ENCODE measurements at regions not wholly inside any gene's neighbourhood (a gene's known extent, or its start where the extent isn't known, plus 50 kb on each side); places are given as distances from the start of the nearest gene placed in this dataset.

DNA sequence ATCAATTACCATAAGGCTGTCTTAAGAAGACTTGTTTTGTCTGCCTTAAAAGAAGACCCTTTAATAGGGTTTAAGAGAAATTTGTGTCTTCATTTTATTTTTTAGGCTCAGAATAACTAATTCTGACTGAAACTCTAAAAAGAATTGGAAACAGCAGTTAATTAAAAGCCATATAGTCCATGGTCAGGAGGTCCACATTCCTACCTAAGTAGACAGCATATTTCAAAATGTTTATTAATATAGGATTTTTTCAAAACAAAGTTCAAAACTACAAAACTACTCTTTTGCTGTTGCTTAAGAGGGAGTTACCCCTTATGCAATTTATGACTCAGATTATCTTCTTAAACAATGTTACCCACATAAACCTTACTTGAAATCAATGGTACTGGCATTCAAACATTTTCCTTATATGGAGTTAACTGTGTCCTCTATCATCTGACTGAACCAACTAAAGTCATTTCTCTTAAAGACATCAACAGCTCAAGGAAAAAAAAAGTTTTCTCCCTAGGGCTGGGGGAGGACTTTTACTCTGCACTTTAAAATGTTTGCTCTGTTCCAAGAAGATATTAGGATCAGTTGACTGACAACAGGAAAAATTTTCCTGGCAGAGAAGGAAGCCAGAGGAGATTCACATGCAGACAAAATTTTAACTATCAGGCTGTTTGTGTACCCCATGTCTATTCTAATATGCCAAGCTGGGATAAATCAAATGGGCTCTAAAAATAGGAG lies 56.8 kb upstream of the NANOGP8 start:
- no peaks in the 10 kb centered on the region for H3K27me3 ChIP-seq
- no peaks in the 10 kb centered on the region for H3K9me3 ChIP-seq (ENCODE audit: low read depth)
- no peaks in the 10 kb centered on the region for H3K79me2 ChIP-seq
- no peak overlapping the region for H2AFZ ChIP-seq
- peaks cover 11% of the 10 kb centered on the region for H3K4me1 ChIP-seq (ENCODE audit: insufficient read depth)
- DNase-seq (ENCODE audit: low spot score), result peak; percentile 36
- H3K9me2 ChIP-seq (replicated peaks; ENCODE audit: insufficient read depth), result no peaks in the 10 kb centered on the region
- TF ChIP-seq CTCF (IDR thresholded peaks at IDR 0.05; ENCODE audit: poor library complexity) (no peak), EZH2 (IDR thresholded peaks at IDR 0.05; ENCODE audit: borderline replicate concordance) (no peak), EZH2phosphoT487 (IDR thresholded peaks at IDR 0.05; ENCODE audit: low read depth, severe bottlenecking, unreplicated experiment) (no peak)
- H3K36me3 ChIP-seq (replicated peaks; ENCODE audit: insufficient read depth, low read depth), result no peaks in the 10 kb centered on the region
- no peaks in the 10 kb centered on the region for H4K20me1 ChIP-seq (ENCODE audit: insufficient read depth, poor library complexity, severe bottlenecking)
- H3K4me3 ChIP-seq, result no peak overlapping the region
- H3K4me2 ChIP-seq, result no peak overlapping the region
- H3K27ac ChIP-seq, result peak overlapping the region; percentile 36

DNA sequence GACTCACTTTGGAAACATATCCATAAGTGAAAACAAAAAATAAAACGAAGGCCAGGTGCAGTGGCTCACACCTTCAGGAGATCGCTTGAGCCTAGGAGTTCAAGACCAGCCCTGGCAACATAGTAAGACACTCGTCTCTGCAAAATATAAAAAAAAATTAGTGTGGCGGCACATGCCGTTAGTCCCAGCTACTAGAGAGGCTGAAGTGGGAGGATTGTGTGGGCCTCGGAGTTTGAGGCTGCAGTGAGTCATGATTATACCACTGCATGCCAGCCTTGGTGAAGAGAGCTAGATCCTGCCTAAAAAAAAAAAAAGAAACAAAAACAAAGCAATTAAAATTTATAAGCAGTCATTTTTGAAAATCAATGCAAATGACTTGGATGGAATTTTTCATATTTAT lies 54.7 kb upstream of the NANOGP8 start:
- no peak for TF ChIP-seq EZH2 (IDR thresholded peaks at IDR 0.05; ENCODE audit: borderline replicate concordance)
- no peak for TF ChIP-seq CTCF (IDR thresholded peaks at IDR 0.05; ENCODE audit: poor library complexity)
- TF ChIP-seq EZH2phosphoT487 (IDR thresholded peaks at IDR 0.05; ENCODE audit: low read depth, severe bottlenecking, unreplicated experiment), result no peak
- Histone ChIP-seq H2AFZ (no peak overlapping the region), H3K9me2 (replicated peaks; ENCODE audit: insufficient read depth) (no peaks in the 10 kb centered on the region), H3K9me3 (ENCODE audit: low read depth) (no peaks in the 10 kb centered on the region), H4K20me1 (ENCODE audit: insufficient read depth, poor library complexity, severe bottlenecking) (no peaks in the 10 kb centered on the region), H3K4me2 (no peak overlapping the region), H3K79me2 (no peaks in the 10 kb centered on the region), H3K4me1 (ENCODE audit: insufficient read depth) (peaks cover 11% of the 10 kb centered on the region), H3K27ac (no peak overlapping the region), H3K4me3 (no peak overlapping the region), H3K27me3 (no peaks in the 10 kb centered on the region), H3K36me3 (replicated peaks; ENCODE audit: insufficient read depth, low read depth) (no peaks in the 10 kb centered on the region)
- DNase-seq (ENCODE audit: low spot score), result no peak
- WGBS (ENCODE audit: low lambda C conversion rate, missing lambda C conversion rate), result over 99% methylated on average over 6 of the region's 6 CpGs

DNA sequence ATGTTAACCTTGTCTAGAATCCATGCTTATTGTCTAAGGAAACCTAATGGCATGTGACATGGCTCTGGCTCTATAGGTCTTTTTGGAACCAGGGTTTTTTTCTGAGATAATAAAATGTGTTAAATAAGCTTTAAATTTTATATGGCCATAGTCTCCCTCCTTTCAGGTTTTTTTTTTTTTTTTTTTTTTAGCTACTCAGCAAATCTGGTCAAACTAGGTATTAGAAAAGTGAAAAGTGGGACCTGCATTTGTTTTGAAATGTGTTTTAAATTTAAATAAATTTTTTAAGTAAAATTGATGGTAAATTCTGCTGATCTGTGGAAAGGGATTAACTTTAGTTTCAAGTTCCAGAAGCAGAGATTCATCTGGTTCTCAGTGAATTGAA lies 52.1 kb upstream of the NANOGP8 start:
- no peak overlapping the region for H2AFZ ChIP-seq
- peaks cover 4% of the 10 kb centered on the region for H3K4me1 ChIP-seq (ENCODE audit: insufficient read depth)
- H3K9me2 ChIP-seq (replicated peaks; ENCODE audit: insufficient read depth), result no peaks in the 10 kb centered on the region
- no peak overlapping the region for H3K4me3 ChIP-seq
- peak overlapping the region; percentile 35 for H3K27ac ChIP-seq
- no peaks in the 10 kb centered on the region for H3K79me2 ChIP-seq
- no peaks in the 10 kb centered on the region for H3K9me3 ChIP-seq (ENCODE audit: low read depth)
- H3K27me3 ChIP-seq, result no peaks in the 10 kb centered on the region
- peak overlapping the region; percentile 27 for H3K4me2 ChIP-seq
- no peaks in the 10 kb centered on the region for H4K20me1 ChIP-seq (ENCODE audit: insufficient read depth, poor library complexity, severe bottlenecking)
- TF ChIP-seq EZH2 (IDR thresholded peaks at IDR 0.05; ENCODE audit: borderline replicate concordance) (no peak), EZH2phosphoT487 (IDR thresholded peaks at IDR 0.05; ENCODE audit: low read depth, severe bottlenecking, unreplicated experiment) (no peak), CTCF (IDR thresholded peaks at IDR 0.05; ENCODE audit: poor library complexity) (no peak)
- no peak for DNase-seq (ENCODE audit: low spot score)
- no peaks in the 10 kb centered on the region for H3K36me3 ChIP-seq (replicated peaks; ENCODE audit: insufficient read depth, low read depth)
